Hematopoietic multipotent progenitor cell treated with erythropoietin and hydrocortisone succinate and interleukin-3 and kit ligand, for 6 days (in vitro differentiated cells): ENCODE measurements at regions not wholly inside any gene's neighbourhood (a gene's known extent, or its start where the extent isn't known, plus 50 kb on each side); places are given as distances from the start of the nearest gene placed in this dataset.
"Not testable (repeated sequence)": the region's sequence is repeated elsewhere in the genome, so short reads cannot be mapped to it uniquely, and the experiment has no call there.

ENCODE experiments used
- DNase-seq: peaks from one replicate; pipeline ENCODE4 v3.0.0-alpha.2; 2015

DNA sequence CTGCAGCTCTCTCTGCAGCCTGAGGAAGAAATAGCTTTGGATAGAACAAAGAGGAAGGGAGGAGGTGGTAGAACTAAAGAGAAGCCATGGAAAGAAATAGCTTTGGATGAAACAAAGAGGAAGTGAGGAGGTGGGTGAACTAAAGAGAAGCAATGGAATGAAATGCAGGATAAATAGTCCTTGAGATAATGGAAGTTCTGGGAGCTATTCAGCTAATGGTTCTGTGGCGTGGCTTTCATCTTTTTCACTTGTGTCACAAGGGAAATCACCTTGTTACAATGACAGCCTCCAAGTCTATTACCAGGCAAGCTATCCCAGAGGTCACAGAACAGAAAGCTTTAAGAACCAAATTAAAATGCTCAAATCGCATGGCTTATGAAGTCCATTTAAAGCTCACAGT lies 141.3 kb upstream of the ARG1 start:
- no peak for DNase-seq

DNA sequence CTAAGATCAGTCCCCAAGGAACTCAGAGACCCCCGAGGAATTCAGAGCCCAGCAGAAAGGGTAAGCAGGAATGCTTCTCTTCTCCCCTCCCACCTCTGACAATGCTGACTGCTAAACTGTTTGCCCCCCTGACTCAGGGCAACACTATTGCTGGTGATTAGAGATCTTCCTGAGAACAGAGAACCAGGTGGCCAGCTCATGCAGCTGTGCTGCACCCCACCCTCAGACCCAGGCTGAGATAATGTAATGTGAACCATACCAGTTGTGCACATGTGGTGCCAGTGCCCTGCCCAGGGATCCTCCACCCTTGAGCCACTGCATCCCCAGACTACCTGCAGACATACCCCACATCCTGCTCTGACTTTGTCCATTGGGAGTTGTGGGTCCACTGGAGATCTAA lies 139.1 kb upstream of the ARG1 start:
- no peak for DNase-seq

- DNase-seq, result no peak
These were observed 136.7 kb upstream of the ARG1 start for GRCh38 chr6:131436358-131436757.

DNA sequence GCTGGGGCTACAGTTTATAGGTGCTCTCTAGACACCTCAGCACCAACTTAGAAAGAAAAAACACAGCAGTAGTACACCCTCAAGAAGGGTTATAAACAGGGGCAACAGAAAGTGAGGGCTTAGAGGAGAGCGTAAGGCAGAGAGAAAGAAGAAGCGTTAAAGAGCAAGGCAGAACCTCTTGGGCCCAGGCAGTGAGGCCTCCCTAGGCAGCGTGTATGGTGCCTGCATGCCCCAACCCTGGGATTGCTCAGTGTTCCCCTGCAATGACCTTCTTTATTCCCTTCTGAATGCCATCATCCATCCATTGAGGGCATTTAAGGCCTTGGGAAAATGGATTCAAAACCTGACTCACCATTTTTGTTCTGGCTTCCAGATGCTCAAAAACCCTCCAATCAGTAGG lies 130.0 kb upstream of the ARG1 start:
- DNase-seq, result no peak

- DNase-seq, result no peak
These were observed 129.5 kb upstream of the ARG1 start for GRCh38 chr6:131443514-131443913.

GRCh38 chr6:131445356-131445755 lies 127.7 kb upstream of the ARG1 start:
- not testable (repeated sequence) for DNase-seq

GRCh38 chr6:131450861-131451260 lies 122.2 kb upstream of the ARG1 start:
- no peak for DNase-seq

DNA sequence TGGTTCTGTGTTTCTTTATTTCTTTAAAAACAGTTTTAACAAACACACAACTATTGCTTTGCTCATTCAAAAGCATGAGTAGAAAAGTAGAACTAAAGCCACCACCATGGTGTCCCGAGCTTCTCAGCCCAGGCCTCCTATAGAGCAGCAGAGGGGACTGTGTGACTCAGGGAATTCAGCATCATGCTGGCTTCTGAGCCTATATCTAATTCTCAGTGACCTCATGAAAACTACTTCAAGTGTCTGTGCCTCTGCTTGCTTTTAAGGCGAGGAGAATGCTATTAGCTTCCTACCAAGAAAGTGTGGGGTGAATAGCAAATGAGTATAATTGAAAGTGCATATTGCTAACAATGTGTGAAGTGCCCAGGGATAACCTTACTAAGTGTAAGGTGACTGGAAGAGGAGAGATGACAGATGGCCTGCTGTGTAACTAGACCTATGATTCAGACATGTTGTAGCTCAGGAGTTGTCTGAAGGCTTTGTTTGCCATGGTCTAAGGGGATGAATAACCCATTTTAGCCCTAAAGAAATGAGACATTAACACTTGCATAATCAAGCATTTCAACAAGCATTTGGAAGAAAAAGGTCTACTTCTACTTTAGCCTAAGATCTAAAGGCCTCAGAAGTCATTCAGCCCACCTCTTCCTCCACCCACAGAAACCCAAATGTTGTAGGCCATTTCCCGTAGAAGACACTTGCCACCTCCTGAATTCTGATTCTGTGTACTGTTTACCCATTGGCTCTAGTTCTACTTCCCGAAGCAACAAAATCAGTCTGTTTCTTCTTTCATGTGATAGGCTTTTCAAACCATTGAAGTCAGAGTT lies 121.5 kb upstream of the ARG1 start:
- DNase-seq, result no peak

DNA sequence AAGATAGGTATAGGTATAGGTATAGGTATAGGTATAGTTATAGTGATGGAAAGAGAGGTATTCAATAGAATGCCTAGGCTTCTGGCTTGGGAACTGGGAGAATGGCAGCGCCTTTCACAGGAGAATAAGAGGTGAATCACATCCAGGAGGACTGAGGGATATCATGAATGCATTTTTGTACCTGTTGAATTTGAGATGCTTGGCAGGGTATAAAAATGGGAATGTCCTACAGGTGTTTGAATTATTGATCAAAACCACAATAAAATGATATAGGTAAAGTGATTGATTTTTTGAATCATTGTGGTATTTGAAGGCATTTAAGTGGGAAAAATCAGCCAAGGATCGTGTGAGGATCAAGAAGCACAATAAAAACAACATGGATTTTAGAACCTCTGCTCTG lies 119.2 kb upstream of the ARG1 start:
- DNase-seq, result no peak

DNA sequence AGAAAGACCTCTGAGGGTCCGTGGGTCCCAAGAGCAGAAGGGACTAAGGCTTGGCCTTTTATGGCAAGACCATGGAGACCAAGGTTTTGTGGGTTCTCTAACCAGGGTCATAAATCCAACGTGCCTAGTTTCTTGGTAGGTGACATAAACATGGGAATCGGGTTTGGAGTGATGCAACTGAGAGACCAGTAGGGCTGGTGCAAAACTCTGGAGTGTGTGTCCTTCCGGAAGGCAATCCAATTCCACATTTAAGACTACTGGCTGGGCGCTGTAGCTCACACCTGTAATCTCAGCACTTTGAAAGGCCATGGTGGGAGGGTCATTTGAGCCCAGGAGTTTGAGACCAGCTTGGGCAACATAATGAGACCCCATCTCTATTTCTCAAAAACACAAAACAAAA lies 116.5 kb upstream of the ARG1 start:
- DNase-seq, result no peak

GRCh38 chr6:131459005-131459404 lies 114.0 kb upstream of the ARG1 start:
- DNase-seq, result no peak

GRCh38 chr6:131460614-131461000 lies 112.4 kb upstream of the ARG1 start:
- DNase-seq, result no peak

- DNase-seq, result no peak
These were observed 103.9 kb upstream of the ARG1 start for GRCh38 chr6:131469130-131469529.

DNA sequence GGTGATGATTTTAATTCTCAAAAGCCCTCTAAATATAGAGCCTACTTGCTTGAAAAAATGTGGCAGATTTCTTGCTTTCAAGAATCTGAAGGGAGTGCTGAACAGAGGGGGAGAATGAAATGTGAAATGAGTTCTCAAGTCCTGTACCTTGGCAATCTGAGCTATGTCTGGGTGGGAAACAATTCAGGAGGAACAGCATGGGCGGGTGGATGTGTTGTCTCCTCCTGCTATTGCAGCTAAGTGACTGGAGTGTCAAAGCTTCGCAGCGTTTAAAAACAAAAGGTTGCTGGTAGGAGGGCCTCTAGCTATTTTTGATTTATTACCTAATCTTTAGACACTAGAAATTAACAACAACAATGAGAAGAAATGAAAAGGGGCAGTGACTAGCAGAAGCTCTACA lies 102.5 kb upstream of the ARG1 start:
- no peak for DNase-seq

GRCh38 chr6:131471331-131471730 lies 101.7 kb upstream of the ARG1 start:
- no peak for DNase-seq

DNA sequence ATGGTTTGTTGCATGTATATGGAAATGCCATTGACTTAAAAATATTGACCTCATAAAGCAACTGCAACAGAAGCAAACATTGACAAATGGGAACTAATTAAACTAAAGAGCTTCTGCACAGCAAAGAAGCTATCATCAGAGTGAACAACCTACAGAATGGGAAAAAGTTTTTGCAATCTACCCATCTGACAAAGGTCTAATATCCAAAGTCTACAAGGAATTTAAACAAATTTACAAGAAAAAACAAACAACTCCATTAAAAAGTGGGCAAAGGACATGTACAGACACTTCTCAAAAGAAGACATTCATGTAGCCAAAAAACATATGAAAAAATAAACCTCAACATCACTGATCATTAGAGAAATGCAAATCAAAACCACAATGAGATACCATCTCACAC lies 99.7 kb upstream of the ARG1 start:
- not testable (repeated sequence) for DNase-seq

DNA sequence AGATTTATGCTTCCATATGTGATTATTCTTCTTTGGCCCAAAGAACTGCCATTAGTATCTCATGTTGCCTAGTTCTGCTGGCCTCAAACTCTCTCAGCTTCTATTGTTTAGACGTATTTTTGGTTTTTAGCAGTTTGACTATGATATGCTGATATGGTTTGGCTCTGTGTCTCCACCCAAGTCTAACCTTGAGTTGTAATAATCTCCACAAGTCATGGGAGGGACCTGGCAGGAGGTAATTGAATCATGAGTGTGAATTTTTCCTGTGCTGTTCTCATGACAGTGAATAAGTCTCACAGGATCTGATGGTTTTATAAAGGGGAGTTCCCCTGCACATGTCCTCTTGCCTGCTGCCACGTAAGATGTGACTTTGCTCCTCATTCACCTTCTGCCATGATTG lies 96.7 kb upstream of the ARG1 start:
- no peak for DNase-seq

GRCh38 chr6:131478740-131479211 lies 94.2 kb upstream of the ARG1 start:
- DNase-seq, result not testable (repeated sequence)

GRCh38 chr6:131486608-131487007 lies 86.4 kb upstream of the ARG1 start:
- DNase-seq, result no peak

DNA sequence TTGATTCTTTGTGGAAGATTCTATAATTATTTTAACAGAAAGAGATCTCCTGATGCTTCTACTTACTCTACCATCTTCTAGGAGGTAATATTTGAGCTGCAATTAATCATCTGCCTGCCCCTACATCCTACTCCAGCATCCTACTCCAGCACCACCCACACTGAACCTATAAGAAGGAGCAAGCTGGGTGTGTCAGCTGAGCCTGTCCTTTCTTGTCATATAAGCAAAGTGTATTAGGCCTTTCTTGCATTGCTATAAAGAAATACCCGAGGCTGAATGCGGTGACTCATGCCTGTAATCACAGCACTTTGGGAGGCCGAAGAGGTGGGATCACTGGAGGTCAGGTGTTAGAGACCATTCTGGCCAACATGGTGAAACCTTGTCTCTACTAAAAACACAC lies 84.2 kb upstream of the ARG1 start:
- no peak for DNase-seq

DNA sequence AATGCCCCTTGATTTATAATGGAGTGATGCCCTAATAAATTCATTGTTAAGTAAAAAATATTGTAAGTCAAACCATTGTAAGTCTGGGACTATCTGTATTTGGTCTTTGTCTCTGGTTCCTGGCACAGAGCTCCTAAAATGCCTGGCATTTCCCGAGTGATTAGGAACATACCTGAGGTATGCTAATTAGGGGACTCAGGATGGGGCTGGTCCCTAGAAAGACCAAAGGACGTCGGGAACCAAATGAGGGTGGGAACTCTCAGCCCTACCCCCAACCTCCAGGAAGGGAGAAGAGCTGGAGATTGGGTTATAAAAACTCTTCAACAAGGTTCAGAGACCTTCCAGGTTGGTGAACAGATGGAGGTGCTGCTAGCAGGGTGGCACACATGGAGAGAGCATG lies 82.6 kb upstream of the ARG1 start:
- DNase-seq, result no peak

GRCh38 chr6:131492932-131493573 lies 80.0 kb upstream of the ARG1 start:
- DNase-seq, result no peak

GRCh38 chr6:131504387-131504786 lies 68.6 kb upstream of the ARG1 start:
- DNase-seq, result not testable (repeated sequence)

GRCh38 chr6:131510094-131510493 lies 62.9 kb upstream of the ARG1 start:
- DNase-seq, result no peak

DNA sequence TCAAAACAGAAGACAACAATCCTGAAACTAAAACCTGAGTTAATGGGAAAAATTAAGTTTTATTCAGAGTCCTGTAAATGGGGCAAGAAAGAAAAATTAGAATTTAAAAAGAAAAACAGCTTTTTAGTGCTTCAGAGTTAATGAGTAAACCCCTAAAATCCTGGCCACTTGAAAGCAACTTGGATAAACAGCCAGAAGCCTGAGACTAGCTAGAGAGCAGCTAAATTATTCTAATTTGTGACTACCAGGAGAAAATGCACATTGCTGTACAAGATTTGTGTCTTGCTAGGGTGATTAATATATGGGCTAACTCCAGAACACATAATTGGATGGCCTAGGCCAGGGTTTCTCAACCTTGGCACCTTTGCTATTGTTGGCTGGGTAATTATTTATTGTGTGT lies 62.4 kb upstream of the ARG1 start:
- no peak for DNase-seq
